PFSK-1 (cell line): ENCODE measurements at regions not wholly inside any gene's neighbourhood (a gene's known extent, or its start where the extent isn't known, plus 50 kb on each side); places are given as distances from the start of the nearest gene placed in this dataset.

Experiments used
- FOXP2 ChIP-seq: optimal IDR thresholded peaks from 2 replicates; pipeline ENCODE3; 2011; ENCODE audit warnings: borderline replicate concordance, control low read depth, inconsistent platforms; ENCODE audit not compliant: insufficient read depth; ENCODE audit errors: extremely low read length, extremely low read depth
- POLR2AphosphoS5 ChIP-seq: IDR thresholded peaks from 2 replicates; pipeline ENCODE4 v1.6.1; 2012; ENCODE audit warnings: low read depth, mild to moderate bottlenecking, control low read depth, low read length, moderate library complexity
- REST ChIP-seq, 2 experiments: IDR thresholded peaks; 2 replicates each; pipeline versions ENCODE4 v1.6.1 to v1.8.0; 2011 to 2012; ENCODE audit warnings: low read depth in 2 of 2, low read length in 2 of 2, control low read depth in 1 of 2, inconsistent platforms in 1 of 2, mild to moderate bottlenecking in 1 of 2, moderate library complexity in 1 of 2; ENCODE audit not compliant: insufficient read depth in 1 of 2
- SIN3A ChIP-seq: IDR thresholded peaks from 2 replicates; pipeline ENCODE4 v1.6.1; 2012; ENCODE audit warnings: mild to moderate bottlenecking, low read length, moderate library complexity, borderline replicate concordance; ENCODE audit not compliant: insufficient read depth
- TAF1 ChIP-seq: IDR thresholded peaks from 2 replicates; pipeline ENCODE4 v1.6.1; 2012; ENCODE audit warnings: low read length, control low read depth, borderline replicate concordance; ENCODE audit not compliant: insufficient read depth

- TF ChIP-seq FOXP2 (no peak), REST (IDR thresholded peaks at IDR 0.05; ENCODE audit: insufficient read depth in 1 of 2, low read depth in 2 of 2, low read length in 2 of 2) (no peak), TAF1 (no peak), SIN3A (no peak), POLR2AphosphoS5 (no peak)
Measured at GRCh38 chr10:123402656-123403055, 248.5 kb downstream of the BUB3 start.

DNA sequence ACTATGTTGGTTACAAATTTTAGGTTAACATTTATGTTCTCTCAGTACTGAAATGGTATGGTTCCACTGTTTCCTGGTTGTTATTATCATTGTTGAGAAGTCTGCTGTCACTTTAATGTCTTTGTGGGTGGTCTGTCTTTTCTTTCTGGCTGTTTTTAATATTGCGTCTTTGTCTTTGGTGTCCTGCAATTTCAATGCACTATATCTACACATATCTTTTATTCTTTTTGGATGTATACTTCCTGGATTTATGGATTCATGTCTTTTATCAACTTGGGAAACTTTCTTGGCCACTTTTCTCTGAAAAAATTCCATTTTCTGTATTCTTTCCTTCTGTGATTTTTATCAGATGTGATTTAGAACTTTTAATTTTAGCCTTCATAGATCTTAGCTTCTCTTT is 250.2 kb downstream of the BUB3 start:
- TF ChIP-seq TAF1 (no peak), REST (IDR thresholded peaks at IDR 0.05; ENCODE audit: insufficient read depth in 1 of 2, low read depth in 2 of 2, low read length in 2 of 2) (no peak), POLR2AphosphoS5 (no peak)

GRCh38 chr10:123408660-123409059 is 254.5 kb downstream of the BUB3 start:
- TF ChIP-seq REST (IDR thresholded peaks at IDR 0.05; ENCODE audit: insufficient read depth in 1 of 2, low read depth in 2 of 2, low read length in 2 of 2) (no peak), POLR2AphosphoS5 (no peak), FOXP2 (no peak), SIN3A (no peak), TAF1 (no peak)

- TF ChIP-seq REST (IDR thresholded peaks at IDR 0.05; ENCODE audit: insufficient read depth in 1 of 2, low read depth in 2 of 2, low read length in 2 of 2) (no peak), SIN3A (no peak), POLR2AphosphoS5 (no peak), TAF1 (no peak), FOXP2 (no peak)
Measured at GRCh38 chr10:123409426-123409825, 255.2 kb downstream of the BUB3 start.

DNA sequence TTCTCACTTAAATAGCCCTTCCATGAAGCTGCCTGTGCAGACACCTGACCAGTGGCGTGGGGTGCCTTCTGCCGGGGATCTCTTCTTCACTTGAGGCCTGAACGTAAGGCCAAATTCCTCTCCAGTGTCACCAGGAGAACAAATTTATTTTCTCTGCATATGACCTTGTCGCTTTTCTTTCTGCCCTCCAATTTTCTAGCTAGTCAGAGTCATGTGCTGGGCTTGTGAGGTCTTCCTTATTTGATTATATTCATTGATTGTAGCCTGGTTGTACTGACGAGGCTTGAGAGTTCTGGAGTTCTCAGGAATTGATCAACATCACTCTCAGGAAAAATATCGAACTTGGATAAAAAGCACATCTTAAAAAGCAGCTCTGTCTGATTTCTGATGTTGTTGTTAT is 255.7 kb downstream of the BUB3 start:
- TF ChIP-seq REST (IDR thresholded peaks at IDR 0.05; ENCODE audit: insufficient read depth in 1 of 2, low read depth in 2 of 2, low read length in 2 of 2) (no peak), FOXP2 (no peak), SIN3A (no peak)
